NCI-H2107 (cell line): ENCODE measurements at regions not wholly inside any gene's neighbourhood (a gene's known extent, or its start where the extent isn't known, plus 50 kb on each side); places are given as distances from the start of the nearest gene placed in this dataset.
"Not testable (repeated sequence)": the region's sequence is repeated elsewhere in the genome, so short reads cannot be mapped to it uniquely, and the experiment has no call there.

Source experiments
- DNase-seq: peaks from one replicate; lab custom pipeline; 2025; lab: John Stamatoyannopoulos, UW

DNA sequence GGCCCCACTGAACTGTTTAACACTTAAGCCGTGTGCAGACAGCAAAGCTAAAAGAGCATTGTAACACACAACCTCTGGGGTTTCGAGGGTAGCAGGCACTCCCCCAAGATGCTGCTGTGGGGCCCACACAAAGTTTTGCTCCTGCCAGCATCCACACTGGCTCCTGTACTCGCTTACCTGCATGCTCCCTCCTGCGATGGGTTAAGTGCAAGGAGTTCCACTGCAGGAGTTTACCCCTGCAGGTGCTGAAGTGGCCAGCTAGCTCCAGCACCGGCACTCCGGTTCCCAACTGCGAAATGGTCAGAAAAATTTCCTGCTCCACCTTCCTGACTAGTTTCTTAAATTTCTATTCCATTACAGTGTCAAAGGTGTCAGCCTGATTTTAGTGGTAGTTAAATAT is 443.5 kb downstream of the PCDH10 start:
- no peak for DNase-seq

DNA sequence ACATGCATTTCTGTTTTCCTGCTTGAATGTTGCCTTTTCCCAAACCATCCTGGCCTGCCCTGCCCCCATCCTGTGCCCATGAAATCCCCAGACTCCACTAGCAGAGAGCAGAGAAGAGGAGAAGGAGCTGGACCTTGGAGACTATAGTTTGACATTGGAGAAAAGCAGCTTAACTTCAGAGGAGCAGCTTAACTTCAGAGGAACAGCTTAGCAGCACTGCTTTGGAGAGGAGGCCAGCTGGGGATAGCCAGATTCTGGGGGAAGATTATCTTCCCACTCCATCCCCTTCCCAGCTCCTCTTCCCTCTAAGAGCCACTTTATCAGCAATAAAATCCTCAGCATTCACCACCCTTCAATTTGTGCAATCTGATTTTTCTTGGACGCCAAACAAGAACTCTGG is 443.0 kb downstream of the PCDH10 start:
- DNase-seq = no peak

DNA sequence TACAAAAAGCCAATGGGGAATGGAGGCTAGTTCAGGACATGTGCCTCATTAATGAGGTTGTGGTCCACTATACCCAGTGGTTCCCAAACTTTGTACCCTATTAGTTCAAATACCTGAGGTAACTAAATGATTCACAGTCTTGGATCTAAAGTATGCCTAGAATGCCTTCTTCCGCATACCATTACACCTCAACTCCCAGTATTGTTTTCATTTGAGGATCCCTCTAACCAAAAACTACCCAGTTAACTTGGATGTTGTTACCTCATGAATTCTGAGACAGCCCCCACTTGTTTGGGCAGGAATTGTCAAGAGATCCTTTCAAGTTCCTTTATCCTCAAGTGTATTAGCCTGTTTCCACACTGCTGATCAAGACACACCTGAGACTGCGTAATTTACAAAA is 439.2 kb downstream of the PCDH10 start:
- no peak for DNase-seq

DNA sequence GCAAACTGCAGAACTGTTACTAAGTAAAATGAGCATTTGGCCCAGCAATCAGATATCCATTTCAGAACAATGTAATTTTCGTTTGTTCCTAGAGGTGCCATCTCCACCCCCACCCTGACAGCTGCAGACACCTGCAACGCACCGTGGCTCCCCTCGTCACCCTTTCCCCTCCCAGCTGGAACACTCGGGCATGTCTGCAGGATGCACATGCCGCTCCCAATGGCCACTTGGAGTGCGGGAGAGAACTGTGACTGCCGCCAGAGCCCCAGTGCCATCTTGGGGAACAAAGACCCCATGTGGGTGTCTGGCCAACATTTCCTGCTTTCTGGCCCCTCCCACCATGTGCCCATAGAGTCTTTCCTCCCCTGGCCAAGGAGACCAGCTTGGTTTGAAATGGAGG is 436.2 kb downstream of the PCDH10 start:
- no peak for DNase-seq

DNA sequence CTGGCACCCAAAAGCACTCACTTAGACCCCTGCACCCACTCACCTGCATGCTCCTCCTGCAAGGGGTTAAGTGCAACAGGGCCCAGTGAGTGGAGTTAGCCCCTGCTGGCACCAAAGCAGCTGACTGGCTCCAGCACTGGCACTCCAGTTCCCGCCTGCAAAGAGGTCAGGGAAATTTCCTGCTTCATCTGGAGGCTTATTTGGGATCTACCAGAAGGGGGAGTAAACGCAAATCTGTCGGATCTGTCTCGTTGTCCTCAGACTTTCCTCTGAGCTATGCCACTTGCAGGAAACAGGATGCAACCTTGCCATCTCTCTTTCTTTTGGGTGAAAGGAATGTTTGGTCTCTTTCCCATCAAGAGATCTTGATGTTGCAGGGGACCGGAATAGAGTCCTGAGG is 435.6 kb downstream of the PCDH10 start:
- no peak for DNase-seq

DNA sequence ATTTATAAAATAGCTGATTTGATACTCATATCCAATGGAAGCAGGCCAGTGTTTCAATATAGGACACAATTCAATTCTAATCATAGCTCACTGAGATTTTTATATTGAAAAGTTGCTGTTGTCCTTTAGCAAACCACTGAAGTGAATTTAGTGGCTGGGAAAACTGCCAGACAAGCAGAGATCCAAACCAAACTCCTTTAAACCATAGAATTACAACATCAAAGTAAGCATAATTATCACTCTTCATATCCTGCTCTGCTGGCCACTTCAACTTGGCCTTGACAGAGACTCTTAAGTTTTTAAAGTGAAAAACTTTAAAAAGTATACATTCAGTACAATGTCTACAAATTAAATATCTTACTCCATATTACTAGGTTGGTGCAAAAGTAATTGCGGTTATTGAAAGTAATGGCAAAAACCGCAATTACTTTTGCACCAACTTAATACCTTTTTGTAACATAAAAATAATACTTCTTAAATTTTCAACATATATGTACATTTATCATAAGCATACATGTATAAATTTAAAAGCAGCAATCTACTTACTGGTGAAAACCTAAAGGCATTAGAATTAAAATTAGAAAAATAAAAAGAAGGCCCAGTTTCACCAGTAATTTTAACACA is 433.0 kb downstream of the PCDH10 start:
- no peak for DNase-seq

DNA sequence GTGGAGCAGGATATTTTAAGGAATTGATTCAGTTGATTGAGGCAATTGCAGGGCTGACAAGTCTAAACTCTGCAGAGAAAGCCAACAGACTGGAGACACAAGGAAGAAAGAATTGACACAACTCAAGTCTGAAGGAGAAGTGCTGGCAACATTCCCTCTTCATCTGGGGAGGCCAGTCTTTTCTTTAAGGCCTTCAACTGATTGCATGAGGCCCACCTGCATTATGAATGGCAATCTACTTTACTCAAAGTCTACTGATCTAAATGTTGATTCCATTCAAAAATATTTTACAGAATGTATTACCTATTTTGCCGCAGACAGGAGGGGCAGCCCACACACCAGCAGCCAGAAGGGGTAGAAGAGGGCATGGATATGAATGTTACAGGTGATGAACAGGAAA is 425.2 kb downstream of the PCDH10 start:
- no peak for DNase-seq

DNA sequence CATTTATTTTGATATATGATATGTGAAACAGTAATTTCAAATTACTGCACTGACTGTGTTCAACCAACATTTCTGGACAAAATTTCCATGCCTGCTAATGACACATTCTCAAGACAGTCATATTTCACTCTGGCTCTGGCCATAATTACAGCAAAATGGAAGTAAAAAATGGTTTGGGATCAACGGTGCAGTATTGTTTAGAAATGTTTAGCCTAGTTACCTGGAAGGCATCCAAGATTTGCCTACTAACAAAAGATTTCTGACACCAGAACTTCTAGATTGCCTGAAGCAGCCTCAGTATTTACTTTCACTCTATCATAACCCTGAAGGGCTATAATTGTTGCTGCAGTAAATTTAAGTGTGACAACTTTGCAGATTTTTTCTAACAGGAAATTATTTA is 416.3 kb downstream of the PCDH10 start:
- peak; percentile 51 for DNase-seq

DNA sequence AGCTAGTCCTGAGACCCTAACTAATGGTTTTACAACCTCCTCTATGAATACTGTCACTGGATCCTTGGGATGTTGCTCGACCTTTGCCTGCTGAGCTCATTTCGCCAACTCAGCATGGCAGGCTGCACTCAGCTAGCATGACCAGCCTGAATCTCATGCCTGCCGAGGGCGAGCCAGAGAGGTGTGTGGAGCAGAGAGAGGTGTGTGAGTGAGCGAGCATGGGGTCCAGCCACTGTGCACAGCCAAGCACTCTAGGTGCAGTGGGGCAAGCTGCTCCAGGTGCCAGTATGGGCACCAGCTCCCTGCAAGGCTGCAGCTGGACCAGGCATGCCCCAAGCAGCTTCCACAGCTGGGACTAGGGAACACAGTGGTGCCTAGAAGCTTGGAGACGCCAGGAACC is 410.9 kb downstream of the PCDH10 start:
- DNase-seq = no peak

DNA sequence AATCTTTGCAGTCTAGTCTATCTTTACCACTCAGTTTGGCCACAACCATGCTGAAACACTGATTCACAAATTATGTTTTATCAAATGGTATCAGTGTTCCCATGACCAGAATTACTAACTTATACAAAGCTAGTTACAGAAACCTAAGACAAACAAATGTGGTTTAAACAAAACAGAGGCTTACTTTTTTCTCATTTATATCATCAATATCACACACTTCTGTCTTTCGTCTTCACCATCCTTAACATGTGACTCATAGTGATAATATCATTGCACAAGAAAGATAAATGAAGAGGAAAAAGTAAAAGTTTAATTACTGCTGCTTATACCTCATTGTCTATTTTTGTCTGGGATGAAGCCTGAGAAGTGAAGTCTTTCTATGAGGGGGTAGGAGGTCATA is 406.6 kb downstream of the PCDH10 start:
- no peak for DNase-seq

DNA sequence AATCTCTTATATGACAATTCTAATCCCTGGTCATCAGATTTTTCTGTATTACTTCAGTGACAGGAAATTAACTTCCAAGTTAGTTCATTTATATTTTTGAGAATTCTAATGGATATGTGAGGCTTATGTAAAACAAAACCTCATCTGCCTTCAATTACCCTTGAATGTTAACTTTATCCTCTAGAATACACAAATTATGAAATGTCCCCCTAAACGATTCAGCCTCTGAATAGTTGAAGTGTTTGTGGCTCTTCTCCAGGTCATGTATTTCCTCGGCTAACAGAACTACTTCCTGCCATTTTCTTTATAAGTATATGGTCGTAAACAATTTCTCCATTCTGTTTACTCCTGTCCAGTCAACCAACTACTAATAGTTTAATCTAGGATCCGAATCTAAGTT is 401.3 kb downstream of the PCDH10 start:
- no peak for DNase-seq

DNA sequence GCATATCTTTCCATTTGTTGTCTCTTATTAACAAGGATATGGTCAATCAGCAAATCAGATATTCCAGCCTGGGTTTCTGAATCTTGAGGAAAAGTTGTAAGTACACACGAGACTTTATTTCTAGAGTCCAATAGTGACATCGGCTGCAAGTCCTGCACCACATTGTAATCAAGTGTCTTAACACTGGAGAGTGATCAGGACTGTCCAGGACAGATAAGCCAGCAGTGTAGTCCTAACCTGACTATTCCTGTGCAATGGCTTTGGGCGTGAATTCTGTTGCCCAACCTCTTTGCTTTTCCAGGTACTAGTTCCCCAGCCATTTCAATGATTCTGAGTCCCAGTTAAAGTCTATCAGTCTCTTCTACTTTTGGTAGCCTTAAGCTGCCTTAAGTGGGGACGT is 395.0 kb downstream of the PCDH10 start:
- no peak for DNase-seq

DNA sequence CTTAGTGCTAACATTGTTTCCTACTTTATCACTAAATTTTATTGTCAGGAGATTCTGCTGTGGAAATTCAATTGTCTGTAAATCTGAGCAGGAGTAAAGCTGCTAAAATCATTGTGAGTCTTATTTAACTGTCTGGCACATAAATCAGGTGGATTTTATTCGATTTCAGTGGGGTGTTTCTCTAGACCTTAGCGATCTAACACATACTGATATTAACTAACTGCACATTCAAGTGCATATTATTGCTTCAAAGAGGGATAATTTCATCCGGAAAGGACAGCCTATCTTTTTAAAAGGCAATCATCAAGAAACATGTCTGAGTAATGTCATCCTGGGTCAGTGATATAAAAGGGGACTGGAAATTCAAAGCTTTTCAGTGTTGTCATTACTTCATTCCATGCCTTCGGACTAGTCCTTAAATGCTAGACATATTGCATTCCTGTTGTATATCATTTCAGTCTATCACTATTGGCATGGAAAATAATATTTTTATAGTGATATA is 388.7 kb downstream of the PCDH10 start:
- no peak for DNase-seq

DNA sequence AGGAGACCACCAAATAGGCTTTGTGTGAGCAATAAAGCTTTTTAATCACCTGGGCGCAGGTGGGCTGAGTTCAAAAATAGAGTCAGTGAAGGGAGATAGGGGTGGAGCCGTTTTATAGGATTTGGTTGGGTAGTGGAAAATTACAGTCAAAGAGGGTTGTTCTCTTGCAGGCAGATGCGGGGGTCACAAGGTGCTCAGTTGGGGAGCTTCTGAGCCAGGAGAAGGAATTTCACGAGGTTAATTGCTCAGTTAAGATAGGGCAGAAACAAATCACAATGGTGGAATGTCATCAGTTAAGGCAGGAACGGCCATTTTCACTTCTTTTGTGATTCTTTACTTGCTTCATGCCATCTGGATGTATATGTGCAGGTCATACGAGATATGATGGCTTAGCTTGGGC is 385.1 kb downstream of the PCDH10 start:
- not testable (repeated sequence) for DNase-seq

DNA sequence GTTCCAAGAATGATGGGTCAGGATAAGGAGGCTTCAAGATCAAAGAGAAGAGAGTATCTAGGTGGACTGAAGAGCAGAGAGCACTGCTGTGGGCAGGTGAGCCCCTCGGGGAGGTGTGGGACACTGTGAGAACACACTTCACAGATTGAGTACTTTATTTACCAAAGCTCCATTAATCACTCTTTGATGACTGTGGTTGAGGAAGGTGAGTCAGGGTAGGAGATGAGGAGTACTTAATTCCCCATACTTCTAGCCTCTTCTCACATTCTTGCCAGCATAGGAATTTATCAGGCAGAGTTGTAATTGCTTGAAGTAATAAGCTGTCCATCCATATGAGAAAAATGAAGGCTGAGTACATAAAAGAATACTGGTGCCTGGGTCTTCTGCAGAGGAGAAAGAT is 375.3 kb downstream of the PCDH10 start:
- DNase-seq = no peak

DNA sequence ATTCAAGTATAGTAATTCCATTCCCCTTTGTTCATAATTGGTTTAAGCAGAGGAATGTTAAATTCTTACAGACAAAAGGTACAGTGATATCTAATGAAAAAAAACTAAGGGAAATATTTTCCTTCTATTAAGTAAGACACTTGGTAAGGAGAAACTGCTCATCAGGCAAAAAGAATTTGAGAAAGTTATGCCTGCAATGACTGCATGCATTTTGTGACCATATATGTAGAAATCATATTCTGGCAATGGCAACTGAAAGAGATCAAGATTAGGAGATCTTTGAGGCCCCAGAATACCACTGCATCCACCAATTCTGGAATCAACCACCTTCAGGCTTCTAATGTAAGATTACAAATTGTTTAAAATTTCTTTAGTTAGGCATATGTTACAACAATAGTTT is 364.8 kb downstream of the PCDH10 start:
- DNase-seq = no peak

DNA sequence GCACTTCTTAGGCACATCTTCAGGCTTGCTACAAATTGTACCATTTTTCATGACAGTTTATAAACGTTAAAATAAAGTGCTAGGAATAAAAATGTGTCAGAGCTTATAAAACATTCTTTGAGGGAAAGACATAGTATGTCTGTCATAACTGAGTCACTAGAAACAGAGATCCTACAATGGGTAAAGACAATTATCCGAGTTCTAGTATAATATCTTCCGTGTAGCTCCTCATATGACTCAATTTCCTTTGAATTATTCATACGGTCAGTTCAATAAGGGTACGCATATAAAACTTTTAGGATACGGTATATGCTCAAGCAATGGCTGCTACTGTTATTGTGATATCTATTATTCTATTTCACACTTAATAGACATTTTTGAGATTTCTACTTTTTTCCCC is 349.1 kb downstream of the PCDH10 start:
- no peak for DNase-seq

DNA sequence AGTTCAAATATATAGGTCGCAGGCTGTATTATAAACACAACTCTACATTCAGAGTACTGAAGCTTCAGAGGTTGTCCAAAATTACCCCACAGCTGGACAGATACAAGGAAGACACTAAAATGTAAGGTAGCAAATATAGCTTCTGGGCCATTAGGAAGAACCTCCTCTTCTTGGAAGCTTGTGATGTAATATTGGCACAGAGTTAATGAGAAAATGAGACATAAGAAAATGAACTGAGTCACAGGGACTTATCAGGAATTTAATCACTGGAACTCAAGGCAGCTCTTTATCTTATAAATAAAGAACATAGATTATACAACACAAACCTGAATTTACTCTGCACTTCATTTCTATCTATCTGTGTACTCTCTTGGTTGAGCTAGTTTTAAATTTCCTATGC is 344.7 kb downstream of the PCDH10 start:
- no peak for DNase-seq

DNA sequence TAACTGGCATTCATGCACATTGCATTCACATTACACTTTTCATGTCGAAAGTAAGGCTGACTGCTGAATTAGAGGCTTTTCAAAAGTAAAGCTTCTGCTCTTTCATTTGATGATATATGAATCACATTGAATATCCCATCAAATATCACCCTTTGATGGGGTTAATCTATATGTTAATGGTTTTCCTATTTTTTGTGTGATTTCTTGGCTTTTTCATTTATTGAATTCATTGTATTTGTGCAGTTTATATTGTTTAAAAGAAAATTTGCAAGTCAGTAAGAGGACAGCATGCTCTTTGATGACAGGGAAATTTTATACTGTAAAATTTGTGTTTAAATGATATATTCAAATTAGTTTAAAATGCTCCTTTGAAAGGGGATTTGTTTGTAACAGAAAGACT is 344.1 kb downstream of the PCDH10 start:
- no peak for DNase-seq

DNA sequence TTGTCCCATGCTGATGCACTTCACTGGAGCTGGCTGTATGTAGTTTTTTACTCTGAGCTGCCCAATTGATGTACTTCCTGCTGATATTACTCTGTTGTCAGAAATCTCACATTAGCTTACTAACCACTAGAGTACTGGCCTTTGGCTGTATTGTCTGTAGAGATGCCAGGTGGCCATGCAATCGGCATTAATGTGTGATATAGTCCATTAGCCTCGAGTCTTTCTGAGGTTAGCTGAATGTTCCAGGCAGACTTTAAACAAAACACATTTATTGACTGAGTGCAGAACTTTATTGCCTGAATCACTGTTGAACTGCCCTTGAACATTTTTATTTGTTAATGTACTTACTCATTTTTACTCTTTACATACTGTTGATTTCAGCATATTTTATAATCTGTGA is 335.2 kb downstream of the PCDH10 start:
- no peak for DNase-seq

DNA sequence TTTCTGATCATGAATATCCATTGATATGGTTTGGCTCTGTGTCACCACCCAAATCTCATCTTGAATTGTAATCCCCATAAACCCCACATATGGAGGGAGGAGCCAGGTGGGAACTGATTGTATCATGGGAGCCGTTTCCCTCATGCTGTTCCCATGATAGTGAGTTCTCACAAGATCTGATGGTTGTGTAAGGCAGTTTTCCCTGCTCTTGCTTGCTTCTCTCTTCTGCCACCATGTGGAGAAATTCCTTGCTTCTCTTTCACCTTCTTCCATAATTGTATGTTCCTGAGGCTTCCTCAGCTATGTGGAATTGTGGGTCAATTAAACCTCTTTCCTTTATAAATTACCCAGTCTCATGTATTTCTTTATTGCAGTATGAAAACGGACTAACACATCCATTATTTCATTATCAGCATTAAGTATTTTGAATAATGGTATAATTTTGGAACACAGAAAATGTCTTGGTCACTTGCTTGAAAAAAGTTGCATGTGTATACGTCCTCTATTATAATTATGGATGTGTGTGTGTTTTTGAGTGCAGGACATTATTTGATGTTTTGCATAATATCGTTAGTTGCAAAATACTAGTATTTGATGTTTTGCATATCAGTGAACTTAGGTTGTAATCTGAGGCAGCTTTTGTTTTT is 334.6 kb downstream of the PCDH10 start:
- DNase-seq = peak; percentile 2

DNA sequence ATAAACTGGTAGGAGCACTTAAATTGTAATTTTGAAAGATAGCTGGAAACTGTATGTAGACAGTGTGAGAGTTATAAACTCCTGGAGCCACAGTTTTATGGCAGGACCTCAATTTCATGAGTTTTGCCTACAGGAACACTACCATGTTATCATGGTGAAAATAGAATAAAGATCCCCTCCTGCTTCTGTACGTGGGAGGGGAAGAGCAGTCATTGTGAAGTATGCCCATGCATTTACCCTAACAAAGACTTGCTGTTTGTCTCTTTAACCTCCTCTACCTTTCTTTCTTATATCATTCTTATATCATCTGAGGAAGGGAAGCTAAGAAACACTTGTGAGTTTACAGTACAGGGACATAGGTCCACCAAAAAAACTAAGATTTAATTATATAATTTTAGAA is 327.0 kb downstream of the PCDH10 start:
- DNase-seq = no peak

DNA sequence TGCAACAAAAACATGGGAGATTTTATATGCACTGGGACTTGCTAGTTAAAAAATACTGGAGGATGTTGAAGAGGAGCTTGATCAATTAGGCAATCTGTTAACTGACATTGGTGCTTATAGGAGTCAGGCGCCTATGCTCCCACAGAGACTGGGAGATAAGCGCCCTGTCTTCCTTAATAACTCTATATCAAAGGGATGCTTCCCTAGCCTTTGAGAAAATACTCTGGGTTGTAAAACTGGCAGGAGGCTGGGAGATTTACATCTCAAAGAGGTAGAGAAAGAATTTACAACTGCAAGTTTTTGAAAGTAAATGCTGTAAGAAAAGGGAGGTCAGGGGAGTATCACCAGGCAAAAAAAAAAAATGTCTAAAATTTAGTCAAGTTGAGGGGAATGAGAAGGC is 325.4 kb downstream of the PCDH10 start:
- no peak for DNase-seq

DNA sequence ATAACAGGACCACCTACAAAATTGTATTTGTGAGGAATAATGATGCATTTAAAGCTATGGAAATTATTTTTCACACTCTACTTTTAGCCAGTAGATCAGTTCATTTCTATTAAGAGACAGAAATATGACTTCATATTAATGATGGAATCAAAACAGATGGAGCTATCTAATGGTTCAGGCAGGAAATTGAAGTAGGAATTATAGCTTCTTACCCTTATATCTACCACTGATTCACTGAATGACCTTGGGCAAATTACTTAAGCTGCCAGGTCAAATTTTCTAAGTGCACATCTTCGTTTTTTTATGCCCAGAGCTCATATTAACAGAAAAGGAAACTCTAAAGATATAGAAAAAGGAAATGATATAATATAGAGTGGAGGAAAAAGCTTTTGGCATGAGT is 323.1 kb downstream of the PCDH10 start:
- no peak for DNase-seq
